Glutamatergic neuron (in vitro differentiated cells): ENCODE measurements at regions not wholly inside any gene's neighbourhood (a gene's known extent, or its start where the extent isn't known, plus 50 kb on each side); places are given as distances from the start of the nearest gene placed in this dataset.
"Not testable (repeated sequence)": the region's sequence is repeated elsewhere in the genome, so short reads cannot be mapped to it uniquely, and the experiment has no call there.

Experiments used
- DNase-seq: peaks from one replicate; pipeline ENCODE4 v3.0.0; 2022
- H3K27ac Mint-ChIP-seq: one replicate; pipeline ENCODE4 v1.8.0; 2020; ENCODE audit warnings: mild to moderate bottlenecking, mixed read lengths, inconsistent platforms; ENCODE audit not compliant: unreplicated experiment
- H3K27me3 Mint-ChIP-seq: one replicate; pipeline ENCODE4 v1.8.0; 2020; ENCODE audit warnings: mild to moderate bottlenecking, moderate library complexity, mixed read lengths, inconsistent platforms; ENCODE audit not compliant: unreplicated experiment
- H3K36me3 Mint-ChIP-seq: one replicate; pipeline ENCODE4 v1.8.0; 2020; ENCODE audit warnings: mild to moderate bottlenecking, mixed read lengths, inconsistent platforms; ENCODE audit not compliant: unreplicated experiment
- H3K4me1 Mint-ChIP-seq: one replicate; pipeline ENCODE4 v1.8.0; 2020; ENCODE audit warnings: mild to moderate bottlenecking, low read depth, mixed read lengths, inconsistent platforms; ENCODE audit not compliant: unreplicated experiment
- H3K4me3 Mint-ChIP-seq: one replicate; pipeline ENCODE4 v1.8.0; 2020; ENCODE audit warnings: mild to moderate bottlenecking, mixed read lengths, inconsistent platforms; ENCODE audit not compliant: unreplicated experiment
- H3K9me3 Mint-ChIP-seq: one replicate; pipeline ENCODE4 v1.8.0; 2020; ENCODE audit warnings: mild to moderate bottlenecking, moderate library complexity, mixed read lengths, inconsistent platforms; ENCODE audit not compliant: unreplicated experiment
- CTCF ChIP-seq: fragments of 200-600 bp; sonication (generic); IDR thresholded peaks from one replicate; pipeline ENCODE4 v1.5.0; 2021; ENCODE audit not compliant: partially characterized antibody, unreplicated experiment

GRCh38 chr2:56831780-56832179 lies 648.0 kb downstream of the CCDC85A start:
- H3K9me3 Mint-ChIP-seq = no peaks in the 10 kb centered on the region
- DNase-seq = no peak
- H3K36me3 Mint-ChIP-seq = no peaks in the 10 kb centered on the region
- H3K27ac Mint-ChIP-seq = no peak overlapping the region
- H3K4me1 Mint-ChIP-seq = no peaks in the 10 kb centered on the region
- no peak overlapping the region for H3K4me3 Mint-ChIP-seq
- TF ChIP-seq CTCF = no peak
- no peaks in the 10 kb centered on the region for H3K27me3 Mint-ChIP-seq

- Mint-ChIP-seq H3K4me3 (no peak overlapping the region), H3K9me3 (no peaks in the 10 kb centered on the region), H3K27me3 (no peaks in the 10 kb centered on the region), H3K36me3 (no peaks in the 10 kb centered on the region), H3K27ac (no peak overlapping the region), H3K4me1 (no peaks in the 10 kb centered on the region)
- TF ChIP-seq CTCF = no peak
- DNase-seq = no peak
Observed at GRCh38 chr2:56834686-56835085, 650.9 kb downstream of the CCDC85A start.

GRCh38 chr2:56840009-56840408 lies 656.2 kb downstream of the CCDC85A start:
- not testable (repeated sequence) for H3K27ac Mint-ChIP-seq, DNase-seq, H3K27me3 Mint-ChIP-seq, H3K4me3 Mint-ChIP-seq, H3K36me3 Mint-ChIP-seq, H3K9me3 Mint-ChIP-seq, H3K4me1 Mint-ChIP-seq

- Mint-ChIP-seq H3K27ac (no peak overlapping the region), H3K36me3 (no peaks in the 10 kb centered on the region), H3K4me3 (no peak overlapping the region), H3K27me3 (no peaks in the 10 kb centered on the region), H3K4me1 (no peaks in the 10 kb centered on the region), H3K9me3 (no peaks in the 10 kb centered on the region)
- DNase-seq = no peak
- TF ChIP-seq CTCF = no peak
Observed at GRCh38 chr2:56860991-56861390, 677.2 kb downstream of the CCDC85A start.

GRCh38 chr2:56871644-56872043 lies 687.9 kb downstream of the CCDC85A start:
- Mint-ChIP-seq H3K27ac (no peak overlapping the region), H3K36me3 (no peaks in the 10 kb centered on the region), H3K4me3 (no peak overlapping the region), H3K27me3 (no peaks in the 10 kb centered on the region), H3K4me1 (no peaks in the 10 kb centered on the region), H3K9me3 (no peaks in the 10 kb centered on the region)
- TF ChIP-seq CTCF = no peak
- no peak for DNase-seq

- no peak overlapping the region for H3K27ac Mint-ChIP-seq
- no peaks in the 10 kb centered on the region for H3K27me3 Mint-ChIP-seq
- no peak for DNase-seq
- H3K4me3 Mint-ChIP-seq = no peak overlapping the region
- no peaks in the 10 kb centered on the region for H3K4me1 Mint-ChIP-seq
- H3K36me3 Mint-ChIP-seq = no peaks in the 10 kb centered on the region
- no peaks in the 10 kb centered on the region for H3K9me3 Mint-ChIP-seq
- TF ChIP-seq CTCF = no peak
Observed at GRCh38 chr2:56874717-56875116, 690.9 kb downstream of the CCDC85A start.
